B cell (primary cell): ENCODE measurements at regions not wholly inside any gene's neighbourhood (a gene's known extent, or its start where the extent isn't known, plus 50 kb on each side); places are given as distances from the start of the nearest gene placed in this dataset.

Experiments used
- EZH2 ChIP-seq: IDR thresholded peaks from 2 replicates; pipeline ENCODE4 v1.6.1; 2012; ENCODE audit warnings: borderline replicate concordance, low read depth, mild to moderate bottlenecking, moderate library complexity, low read length; ENCODE audit not compliant: insufficient read depth, poor library complexity, severe bottlenecking
- TF ChIP-seq, protein P1 (sequence below): fragments of 200-600 bp; IDR thresholded peaks from one replicate; pipeline ENCODE4 v1.8.0; 2022; ENCODE audit warnings: antibody characterized with exemption, mild to moderate bottlenecking

DNA sequence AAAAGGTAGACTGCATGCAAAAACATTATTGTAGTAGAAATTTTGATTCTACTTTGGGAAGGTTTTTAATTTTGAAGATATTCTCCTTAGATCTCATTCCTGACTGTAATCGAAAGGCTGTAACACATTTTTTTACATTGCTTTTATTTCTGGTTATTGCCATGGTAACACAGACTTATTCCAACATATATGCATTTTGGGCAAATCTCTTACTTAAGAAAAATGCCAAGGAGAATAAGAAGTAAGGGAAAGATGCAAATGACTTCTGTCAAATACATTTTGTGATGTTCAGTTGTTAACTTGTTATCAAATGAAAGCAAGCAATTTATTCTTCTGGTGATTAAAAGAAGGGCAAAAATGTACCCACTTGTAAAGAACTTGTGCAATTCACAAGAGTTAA is 267.5 kb downstream of the AASDHPPT start:
- no peak for TF ChIP-seq EZH2
- TF ChIP-seq, protein P1, sequence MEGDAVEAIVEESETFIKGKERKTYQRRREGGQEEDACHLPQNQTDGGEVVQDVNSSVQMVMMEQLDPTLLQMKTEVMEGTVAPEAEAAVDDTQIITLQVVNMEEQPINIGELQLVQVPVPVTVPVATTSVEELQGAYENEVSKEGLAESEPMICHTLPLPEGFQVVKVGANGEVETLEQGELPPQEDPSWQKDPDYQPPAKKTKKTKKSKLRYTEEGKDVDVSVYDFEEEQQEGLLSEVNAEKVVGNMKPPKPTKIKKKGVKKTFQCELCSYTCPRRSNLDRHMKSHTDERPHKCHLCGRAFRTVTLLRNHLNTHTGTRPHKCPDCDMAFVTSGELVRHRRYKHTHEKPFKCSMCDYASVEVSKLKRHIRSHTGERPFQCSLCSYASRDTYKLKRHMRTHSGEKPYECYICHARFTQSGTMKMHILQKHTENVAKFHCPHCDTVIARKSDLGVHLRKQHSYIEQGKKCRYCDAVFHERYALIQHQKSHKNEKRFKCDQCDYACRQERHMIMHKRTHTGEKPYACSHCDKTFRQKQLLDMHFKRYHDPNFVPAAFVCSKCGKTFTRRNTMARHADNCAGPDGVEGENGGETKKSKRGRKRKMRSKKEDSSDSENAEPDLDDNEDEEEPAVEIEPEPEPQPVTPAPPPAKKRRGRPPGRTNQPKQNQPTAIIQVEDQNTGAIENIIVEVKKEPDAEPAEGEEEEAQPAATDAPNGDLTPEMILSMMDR, result no peak
